AG04450 (cell line): ENCODE measurements at regions not wholly inside any gene's neighbourhood (a gene's known extent, or its start where the extent isn't known, plus 50 kb on each side); places are given as distances from the start of the nearest gene placed in this dataset.

Experiments
- CTCF ChIA-PET: fragments of 300-600, 350-600 bp; formaldehyde crosslinking; extraction: SDS; loops from one replicate; lab custom pipeline; 2022; ENCODE audit warnings: antibody characterized with exemption, inconsistent platforms; lab: Charles Lee
- POLR2A ChIA-PET: fragments of 350-600 bp; formaldehyde crosslinking; extraction: SDS; loops from one replicate; lab custom pipeline; 2021; ENCODE audit warnings: antibody characterized with exemption, inconsistent platforms; lab: Yijun Ruan, JAX
- DNase-seq: peaks from one replicate; pipeline ENCODE4 v3.0.0-alpha.2; 2011; ENCODE audit warnings: low read depth, low spot score
- H3K27ac ChIP-seq: one replicate; pipeline ENCODE4 v1.5.1; 2012; ENCODE audit warnings: low read depth, low read length, control low read depth
- H3K27me3 ChIP-seq: one replicate; pipeline ENCODE4 v1.6.0; 2012; ENCODE audit warnings: low read length; ENCODE audit not compliant: control insufficient read depth, insufficient read depth
- H3K4me3 ChIP-seq: 2 replicates; pipeline ENCODE4 v1.5.1; 2011; ENCODE audit warnings: mild to moderate bottlenecking, low read depth, low read length, control low read depth
- H3K9me3 ChIP-seq: 2 replicates; pipeline ENCODE4 v1.5.1; 2012; ENCODE audit warnings: low read length; ENCODE audit not compliant: control insufficient read depth, insufficient read depth
- TF ChIP-seq, protein P1 (sequence below): IDR thresholded peaks from 2 replicates; pipeline ENCODE4 v1.5.1; 2011; ENCODE audit warnings: low read depth, low read length, control low read depth, inconsistent platforms

DNA sequence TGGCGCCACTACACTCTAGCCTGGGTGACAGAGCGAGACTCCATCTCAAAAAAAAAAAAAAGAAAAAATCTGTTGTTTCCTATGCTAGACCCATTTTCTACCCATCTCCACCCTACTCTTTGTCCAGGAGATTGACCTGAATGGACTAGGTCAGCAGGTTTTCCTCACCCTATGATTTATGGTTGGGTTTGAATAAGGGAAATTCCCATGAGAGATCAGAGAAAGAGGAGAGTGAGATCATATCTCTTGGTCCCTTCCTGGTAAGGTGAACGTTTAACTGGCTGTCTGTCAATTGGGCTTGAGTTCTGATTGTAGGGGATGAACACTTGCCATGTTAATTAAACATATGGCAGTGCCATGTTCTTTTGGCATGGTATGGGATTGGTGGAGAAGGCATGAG is 387.4 kb downstream of the MAN2A1 start:
- Histone ChIP-seq H3K27me3 (no peaks in the 10 kb centered on the region), H3K9me3 (peaks cover 8% of the 10 kb centered on the region), H3K27ac (no peak overlapping the region), H3K4me3 (no peak overlapping the region)
- TF ChIP-seq, protein P1, sequence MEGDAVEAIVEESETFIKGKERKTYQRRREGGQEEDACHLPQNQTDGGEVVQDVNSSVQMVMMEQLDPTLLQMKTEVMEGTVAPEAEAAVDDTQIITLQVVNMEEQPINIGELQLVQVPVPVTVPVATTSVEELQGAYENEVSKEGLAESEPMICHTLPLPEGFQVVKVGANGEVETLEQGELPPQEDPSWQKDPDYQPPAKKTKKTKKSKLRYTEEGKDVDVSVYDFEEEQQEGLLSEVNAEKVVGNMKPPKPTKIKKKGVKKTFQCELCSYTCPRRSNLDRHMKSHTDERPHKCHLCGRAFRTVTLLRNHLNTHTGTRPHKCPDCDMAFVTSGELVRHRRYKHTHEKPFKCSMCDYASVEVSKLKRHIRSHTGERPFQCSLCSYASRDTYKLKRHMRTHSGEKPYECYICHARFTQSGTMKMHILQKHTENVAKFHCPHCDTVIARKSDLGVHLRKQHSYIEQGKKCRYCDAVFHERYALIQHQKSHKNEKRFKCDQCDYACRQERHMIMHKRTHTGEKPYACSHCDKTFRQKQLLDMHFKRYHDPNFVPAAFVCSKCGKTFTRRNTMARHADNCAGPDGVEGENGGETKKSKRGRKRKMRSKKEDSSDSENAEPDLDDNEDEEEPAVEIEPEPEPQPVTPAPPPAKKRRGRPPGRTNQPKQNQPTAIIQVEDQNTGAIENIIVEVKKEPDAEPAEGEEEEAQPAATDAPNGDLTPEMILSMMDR: no peak
- ChIA-PET CTCF (no interaction called here), POLR2A (no interaction called here)
- no peak for DNase-seq

DNA sequence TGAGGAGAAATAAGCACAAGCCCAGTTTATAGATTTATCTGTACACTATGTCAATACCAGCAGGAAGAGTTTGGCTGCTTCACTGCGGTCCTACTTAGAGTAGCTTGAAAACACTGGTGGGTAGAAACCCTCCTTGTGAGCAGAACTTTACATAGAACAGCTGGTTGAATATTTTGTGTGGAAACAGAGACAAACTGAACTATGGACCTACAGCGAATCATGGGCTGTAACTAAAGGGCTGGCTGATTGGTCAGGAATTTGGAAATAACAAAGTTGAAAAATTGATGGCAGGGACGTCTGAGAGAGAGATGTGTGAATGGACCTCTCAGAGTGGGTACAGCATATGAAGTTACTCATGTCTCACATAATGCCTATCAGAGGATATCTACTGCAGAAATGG is 392.5 kb downstream of the MAN2A1 start:
- Histone ChIP-seq H3K27ac (no peak overlapping the region), H3K4me3 (no peak overlapping the region), H3K27me3 (no peaks in the 10 kb centered on the region), H3K9me3 (no peaks in the 10 kb centered on the region)
- DNase-seq: no peak
- TF ChIP-seq, protein P1: no peak
- POLR2A ChIA-PET: no interaction called here
- CTCF ChIA-PET: no interaction called here

DNA sequence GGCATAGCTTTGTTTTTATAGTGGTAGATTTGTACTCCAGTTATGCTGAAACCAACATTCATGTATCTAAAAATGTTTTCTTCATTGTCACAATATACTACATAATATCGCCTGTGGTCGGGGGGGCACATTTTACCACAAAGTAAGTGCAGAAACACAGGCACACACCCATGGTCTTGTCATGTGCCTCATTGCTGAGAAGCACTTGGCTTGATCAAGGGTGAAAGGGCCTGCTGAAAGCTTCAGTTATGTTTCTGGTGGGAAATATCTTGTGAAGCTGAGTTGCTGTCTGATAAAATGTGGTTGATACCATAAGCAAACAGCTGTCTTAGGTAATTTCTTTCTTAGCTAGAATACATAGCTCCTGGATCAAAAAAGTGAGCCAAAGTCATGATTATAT is 393.1 kb downstream of the MAN2A1 start:
- ChIA-PET CTCF (no interaction called here), POLR2A (no interaction called here)
- Histone ChIP-seq H3K27ac (no peak overlapping the region), H3K27me3 (no peaks in the 10 kb centered on the region), H3K4me3 (no peak overlapping the region), H3K9me3 (no peaks in the 10 kb centered on the region)
- TF ChIP-seq, protein P1: no peak
- DNase-seq: no peak

DNA sequence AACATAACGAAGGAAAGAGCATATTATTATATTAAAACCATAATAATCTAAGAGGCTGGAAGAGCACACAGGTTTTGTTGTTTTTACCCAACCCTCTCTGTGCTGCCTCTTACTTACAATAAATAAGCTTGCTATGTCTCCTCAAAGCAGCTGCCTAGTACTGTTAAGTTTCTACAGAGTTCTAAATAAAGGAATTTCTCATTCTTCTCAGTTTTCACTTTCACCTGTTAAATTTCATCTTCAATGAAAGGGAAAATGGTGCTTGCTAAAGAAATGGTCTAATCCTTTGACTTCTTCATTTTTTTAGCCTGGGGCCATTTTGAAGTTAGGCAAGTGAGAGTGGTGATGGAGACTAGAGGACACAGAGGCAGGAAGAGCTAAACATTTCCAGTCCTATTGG is 396.1 kb downstream of the MAN2A1 start:
- Histone ChIP-seq H3K27me3 (no peaks in the 10 kb centered on the region), H3K27ac (no peak overlapping the region), H3K4me3 (no peak overlapping the region), H3K9me3 (no peaks in the 10 kb centered on the region)
- TF ChIP-seq, protein P1: no peak
- ChIA-PET POLR2A (no interaction called here), CTCF (no interaction called here)
- no peak for DNase-seq

DNA sequence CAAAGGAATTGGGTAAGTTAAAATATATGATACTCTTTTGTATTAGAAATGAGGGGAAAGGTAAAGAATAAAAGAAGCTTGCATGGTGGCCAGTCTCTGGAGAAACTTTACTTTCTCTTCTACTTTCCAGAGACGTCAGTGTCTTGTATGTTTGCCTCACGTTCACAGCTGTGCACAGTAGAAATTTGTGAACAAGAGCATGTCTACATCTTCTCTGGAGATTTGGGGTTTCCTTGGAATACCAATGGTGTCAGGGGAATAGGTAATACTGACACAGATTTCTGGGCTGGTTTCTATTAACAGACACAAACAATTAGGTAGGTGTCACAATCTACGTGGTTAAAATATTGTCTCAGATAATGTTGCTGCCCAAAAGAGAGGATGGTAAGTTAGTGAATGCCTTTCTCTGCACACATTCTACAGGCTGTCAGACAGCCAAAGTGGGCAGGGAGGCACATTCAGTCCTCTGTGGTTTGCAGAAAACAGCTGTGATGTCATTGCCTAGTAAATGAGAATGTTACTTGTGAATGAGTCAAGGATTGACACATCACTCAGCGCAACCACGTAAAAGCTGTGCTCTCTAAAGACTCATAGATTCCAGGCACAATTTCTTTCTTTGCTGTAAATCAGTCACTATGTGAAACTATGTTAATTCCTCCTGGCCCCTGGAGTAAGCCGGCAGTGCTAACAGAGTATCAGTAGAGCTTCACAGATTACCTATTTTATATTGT is 397.1 kb downstream of the MAN2A1 start:
- ChIA-PET CTCF (no interaction called here), POLR2A (no interaction called here)
- Histone ChIP-seq H3K4me3 (no peak overlapping the region), H3K9me3 (no peaks in the 10 kb centered on the region), H3K27ac (no peak overlapping the region), H3K27me3 (no peaks in the 10 kb centered on the region)
- TF ChIP-seq, protein P1: no peak
- DNase-seq: no peak
